Progenitor cell of endocrine pancreas (in vitro differentiated cells): ENCODE measurements at regions not wholly inside any gene's neighbourhood (a gene's known extent, or its start where the extent isn't known, plus 50 kb on each side); places are given as distances from the start of the nearest gene placed in this dataset.

Experiments
- DNase-seq: peaks from one replicate; pipeline ENCODE4 v3.0.0; 2021; ENCODE audit warnings: low spot score; ENCODE audit not compliant: unreplicated experiment
- H3K27ac Mint-ChIP-seq: 2 replicates; pipeline ENCODE4 v1.8.0; 2021; ENCODE audit warnings: mild to moderate bottlenecking, moderate library complexity, mixed read lengths
- H3K27me3 Mint-ChIP-seq: 2 replicates; pipeline ENCODE4 v1.8.0; 2021; ENCODE audit warnings: mixed read lengths
- H3K36me3 Mint-ChIP-seq: 2 replicates; pipeline ENCODE4 v1.8.0; 2022; ENCODE audit warnings: mixed read lengths; ENCODE audit not compliant: insufficient read depth
- H3K4me1 Mint-ChIP-seq: 2 replicates; pipeline ENCODE4 v1.8.0; 2021; ENCODE audit warnings: low read depth, mixed read lengths
- H3K4me3 Mint-ChIP-seq: 2 replicates; pipeline ENCODE4 v1.8.0; 2021; ENCODE audit warnings: low read depth, mild to moderate bottlenecking, moderate library complexity, mixed read lengths
- H3K9me3 Mint-ChIP-seq: 2 replicates; pipeline ENCODE4 v1.8.0; 2021; ENCODE audit warnings: low read depth, mixed read lengths
- TF ChIP-seq, protein P1 (sequence below): fragments of 200-600 bp; sonication (generic); IDR thresholded peaks from one replicate; pipeline ENCODE4 v1.5.0; 2021; ENCODE audit warnings: antibody characterized with exemption, mild to moderate bottlenecking; ENCODE audit not compliant: unreplicated experiment

DNA sequence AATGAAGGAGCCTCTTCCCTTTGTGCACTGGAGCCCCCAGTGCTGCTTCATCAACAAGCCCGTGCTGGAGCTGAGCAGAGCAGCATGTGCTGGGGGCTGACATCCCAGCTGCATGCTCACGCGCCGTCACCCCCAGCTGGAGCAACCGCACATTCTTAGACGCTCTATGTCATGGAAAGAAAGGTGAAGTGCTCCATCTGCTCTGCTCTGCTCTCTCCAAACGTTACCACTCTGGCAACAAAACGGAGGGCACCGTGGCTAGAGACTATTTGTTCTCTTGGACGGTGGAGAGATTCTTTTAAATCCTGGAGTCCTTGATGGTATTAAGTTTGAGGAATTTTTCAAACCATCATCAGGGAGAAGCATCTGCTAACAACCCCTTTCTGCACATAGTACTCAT is 208.4 kb downstream of the C12orf75 start:
- H3K27ac Mint-ChIP-seq: no peak overlapping the region
- DNase-seq: no peak
- no peaks in the 10 kb centered on the region for H3K27me3 Mint-ChIP-seq
- peaks cover 28% of the 10 kb centered on the region for H3K9me3 Mint-ChIP-seq
- H3K4me1 Mint-ChIP-seq: no peaks in the 10 kb centered on the region
- TF ChIP-seq, protein P1, sequence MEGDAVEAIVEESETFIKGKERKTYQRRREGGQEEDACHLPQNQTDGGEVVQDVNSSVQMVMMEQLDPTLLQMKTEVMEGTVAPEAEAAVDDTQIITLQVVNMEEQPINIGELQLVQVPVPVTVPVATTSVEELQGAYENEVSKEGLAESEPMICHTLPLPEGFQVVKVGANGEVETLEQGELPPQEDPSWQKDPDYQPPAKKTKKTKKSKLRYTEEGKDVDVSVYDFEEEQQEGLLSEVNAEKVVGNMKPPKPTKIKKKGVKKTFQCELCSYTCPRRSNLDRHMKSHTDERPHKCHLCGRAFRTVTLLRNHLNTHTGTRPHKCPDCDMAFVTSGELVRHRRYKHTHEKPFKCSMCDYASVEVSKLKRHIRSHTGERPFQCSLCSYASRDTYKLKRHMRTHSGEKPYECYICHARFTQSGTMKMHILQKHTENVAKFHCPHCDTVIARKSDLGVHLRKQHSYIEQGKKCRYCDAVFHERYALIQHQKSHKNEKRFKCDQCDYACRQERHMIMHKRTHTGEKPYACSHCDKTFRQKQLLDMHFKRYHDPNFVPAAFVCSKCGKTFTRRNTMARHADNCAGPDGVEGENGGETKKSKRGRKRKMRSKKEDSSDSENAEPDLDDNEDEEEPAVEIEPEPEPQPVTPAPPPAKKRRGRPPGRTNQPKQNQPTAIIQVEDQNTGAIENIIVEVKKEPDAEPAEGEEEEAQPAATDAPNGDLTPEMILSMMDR: no peak
- H3K36me3 Mint-ChIP-seq: peaks cover 11% of the 10 kb centered on the region
- no peak overlapping the region for H3K4me3 Mint-ChIP-seq

DNA sequence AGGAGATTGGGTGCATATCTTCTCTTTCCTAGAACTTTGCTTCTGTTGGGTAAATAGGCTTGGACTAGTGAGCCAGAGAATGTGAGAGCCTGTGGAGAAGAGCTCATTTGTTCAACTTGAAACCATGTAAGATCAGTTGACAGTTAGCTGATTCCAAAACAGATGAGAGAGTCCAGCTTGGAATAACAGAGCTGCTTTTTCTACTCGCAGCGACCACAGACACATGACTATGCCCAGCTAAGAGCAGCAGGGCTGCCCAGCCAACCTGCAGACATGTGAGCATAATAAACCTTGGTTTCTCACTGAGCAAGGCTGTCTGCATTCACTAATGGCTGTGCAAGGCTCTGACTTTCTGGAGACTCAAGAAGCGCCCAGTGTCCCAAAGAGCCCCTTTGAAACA is 209.2 kb downstream of the C12orf75 start:
- no peak overlapping the region for H3K4me3 Mint-ChIP-seq
- TF ChIP-seq, protein P1: no peak
- H3K36me3 Mint-ChIP-seq: peaks cover 7% of the 10 kb centered on the region
- peaks cover 22% of the 10 kb centered on the region for H3K9me3 Mint-ChIP-seq
- no peaks in the 10 kb centered on the region for H3K4me1 Mint-ChIP-seq
- no peak overlapping the region for H3K27ac Mint-ChIP-seq
- DNase-seq: no peak
- H3K27me3 Mint-ChIP-seq: no peaks in the 10 kb centered on the region

DNA sequence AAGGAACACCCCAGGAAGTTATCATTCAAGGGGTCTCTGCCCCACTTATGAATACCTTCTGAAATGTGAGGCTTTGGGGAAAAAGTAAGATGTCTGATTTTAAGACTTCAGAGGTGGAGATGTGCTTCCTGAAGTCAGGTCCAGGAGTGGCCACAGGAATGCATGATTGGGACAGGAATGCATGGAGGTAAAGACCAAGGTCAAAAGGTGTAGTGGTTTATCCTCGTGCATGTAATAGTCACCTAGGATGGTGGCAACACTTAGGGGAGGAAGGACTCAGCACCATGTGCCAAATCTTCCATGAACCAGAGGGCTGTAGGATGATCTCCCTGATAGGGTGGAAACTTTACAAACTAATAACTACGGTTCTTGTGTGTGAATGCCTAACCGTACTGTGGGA is 217.3 kb downstream of the C12orf75 start:
- H3K9me3 Mint-ChIP-seq: peaks cover 3% of the 10 kb centered on the region
- no peak overlapping the region for H3K27ac Mint-ChIP-seq
- DNase-seq: no peak
- no peaks in the 10 kb centered on the region for H3K4me1 Mint-ChIP-seq
- peaks cover 4% of the 10 kb centered on the region for H3K36me3 Mint-ChIP-seq
- no peak overlapping the region for H3K4me3 Mint-ChIP-seq
- no peaks in the 10 kb centered on the region for H3K27me3 Mint-ChIP-seq
- TF ChIP-seq, protein P1: no peak

DNA sequence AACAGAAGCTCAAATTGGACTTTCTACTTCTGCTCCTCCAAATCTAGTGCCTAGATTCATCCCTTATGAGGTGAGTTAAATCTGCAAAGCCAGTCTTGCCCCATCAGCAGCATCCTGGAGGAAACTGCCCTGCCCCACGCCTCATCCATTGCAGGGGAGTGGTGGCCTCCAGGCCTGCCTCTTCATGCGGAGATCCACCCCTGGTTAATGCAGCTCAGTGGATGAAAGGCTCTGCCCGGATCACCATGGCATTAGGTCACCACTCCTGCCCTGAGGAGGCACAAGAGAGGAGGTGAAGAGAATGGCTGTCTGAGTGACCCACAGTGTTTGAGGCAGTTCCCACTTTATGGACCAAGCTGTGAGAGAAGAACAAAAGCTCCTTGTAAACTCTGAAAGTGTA is 218.1 kb downstream of the C12orf75 start:
- H3K9me3 Mint-ChIP-seq: peaks cover 3% of the 10 kb centered on the region
- peaks cover 4% of the 10 kb centered on the region for H3K36me3 Mint-ChIP-seq
- no peaks in the 10 kb centered on the region for H3K27me3 Mint-ChIP-seq
- H3K4me1 Mint-ChIP-seq: no peaks in the 10 kb centered on the region
- no peak for DNase-seq
- H3K27ac Mint-ChIP-seq: no peak overlapping the region
- TF ChIP-seq, protein P1: no peak
- H3K4me3 Mint-ChIP-seq: no peak overlapping the region

DNA sequence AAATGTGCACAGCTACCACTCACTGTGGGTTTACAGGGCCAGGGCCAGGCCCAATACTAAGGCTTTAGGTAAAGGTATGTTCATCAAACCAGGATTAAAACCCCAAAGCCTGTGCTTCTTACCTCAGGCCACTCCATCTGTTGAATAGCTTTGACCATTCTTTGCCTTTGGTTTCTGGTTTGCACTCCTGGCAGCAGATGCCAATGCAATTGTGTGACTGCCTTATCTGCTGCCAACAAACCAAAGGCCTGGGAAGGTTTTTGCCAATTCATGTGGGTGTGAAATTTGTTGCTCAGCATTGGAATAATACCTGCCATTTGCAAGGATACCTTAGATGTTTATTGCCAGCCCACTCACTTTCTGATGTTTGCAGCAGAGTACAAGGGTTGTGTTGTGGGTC is 221.6 kb downstream of the C12orf75 start:
- TF ChIP-seq, protein P1: no peak
- Mint-ChIP-seq H3K4me1 (peaks cover 13% of the 10 kb centered on the region), H3K4me3 (no peak overlapping the region), H3K27me3 (no peaks in the 10 kb centered on the region), H3K9me3 (no peaks in the 10 kb centered on the region), H3K27ac (no peak overlapping the region), H3K36me3 (peaks cover 4% of the 10 kb centered on the region)
- no peak for DNase-seq
